ENCODE measurements at regions not wholly inside any gene's neighbourhood (a gene's known extent, or its start where the extent isn't known, plus 50 kb on each side); places are given as distances from the start of the nearest gene placed in this dataset.

- TF ChIP-seq, protein P1, sequence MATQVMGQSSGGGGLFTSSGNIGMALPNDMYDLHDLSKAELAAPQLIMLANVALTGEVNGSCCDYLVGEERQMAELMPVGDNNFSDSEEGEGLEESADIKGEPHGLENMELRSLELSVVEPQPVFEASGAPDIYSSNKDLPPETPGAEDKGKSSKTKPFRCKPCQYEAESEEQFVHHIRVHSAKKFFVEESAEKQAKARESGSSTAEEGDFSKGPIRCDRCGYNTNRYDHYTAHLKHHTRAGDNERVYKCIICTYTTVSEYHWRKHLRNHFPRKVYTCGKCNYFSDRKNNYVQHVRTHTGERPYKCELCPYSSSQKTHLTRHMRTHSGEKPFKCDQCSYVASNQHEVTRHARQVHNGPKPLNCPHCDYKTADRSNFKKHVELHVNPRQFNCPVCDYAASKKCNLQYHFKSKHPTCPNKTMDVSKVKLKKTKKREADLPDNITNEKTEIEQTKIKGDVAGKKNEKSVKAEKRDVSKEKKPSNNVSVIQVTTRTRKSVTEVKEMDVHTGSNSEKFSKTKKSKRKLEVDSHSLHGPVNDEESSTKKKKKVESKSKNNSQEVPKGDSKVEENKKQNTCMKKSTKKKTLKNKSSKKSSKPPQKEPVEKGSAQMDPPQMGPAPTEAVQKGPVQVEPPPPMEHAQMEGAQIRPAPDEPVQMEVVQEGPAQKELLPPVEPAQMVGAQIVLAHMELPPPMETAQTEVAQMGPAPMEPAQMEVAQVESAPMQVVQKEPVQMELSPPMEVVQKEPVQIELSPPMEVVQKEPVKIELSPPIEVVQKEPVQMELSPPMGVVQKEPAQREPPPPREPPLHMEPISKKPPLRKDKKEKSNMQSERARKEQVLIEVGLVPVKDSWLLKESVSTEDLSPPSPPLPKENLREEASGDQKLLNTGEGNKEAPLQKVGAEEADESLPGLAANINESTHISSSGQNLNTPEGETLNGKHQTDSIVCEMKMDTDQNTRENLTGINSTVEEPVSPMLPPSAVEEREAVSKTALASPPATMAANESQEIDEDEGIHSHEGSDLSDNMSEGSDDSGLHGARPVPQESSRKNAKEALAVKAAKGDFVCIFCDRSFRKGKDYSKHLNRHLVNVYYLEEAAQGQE (IDR thresholded peaks at IDR 0.05; ENCODE audit: borderline replicate concordance in 1 of 2, low read depth in 1 of 2, low read length in 2 of 2): no peak
Observed at GRCh38 chr6:11471261-11471660, 66.3 kb upstream of the TMEM170B start (continued).

- no peak for FAIRE-seq
- Histone ChIP-seq H3K9ac (ENCODE audit: insufficient read depth, low read depth, low read length) (no peak overlapping the region), H3K9me3 (ENCODE audit: low read length) (no peaks in the 10 kb centered on the region), H3K36me3 (replicated peaks in 1 of 2; ENCODE audit: control insufficient read depth in 1 of 2, insufficient read depth in 2 of 2, low read length in 2 of 2) (no peaks in the 10 kb centered on the region), H3K79me2 (ENCODE audit: insufficient read depth, low read length) (no peaks in the 10 kb centered on the region), H3K27me3 (ENCODE audit: control insufficient read depth in 1 of 2, insufficient read depth in 2 of 2, low read length in 2 of 2) (no peaks in the 10 kb centered on the region), H3K27ac (ENCODE audit: extremely low read length, insufficient read depth, low read length) (no peak overlapping the region), H3K4me3 (replicated peaks in 1 of 3; ENCODE audit: insufficient read depth in 1 of 3, low read depth in 2 of 3, low read length in 3 of 3) (no peak overlapping the region), H3K4me1 (ENCODE audit: insufficient read depth, low read length) (peaks cover 22% of the 10 kb centered on the region; the same call in 1 of the 2 replicates), H3K4me2 (ENCODE audit: low read depth, low read length) (no peak overlapping the region), H4K20me1 (ENCODE audit: insufficient read depth, low read length) (no peaks in the 10 kb centered on the region), H2AFZ (ENCODE audit: low read length) (no peak overlapping the region)
- intact Hi-C loops (cut with micrococcal nuclease; ENCODE audit: unreplicated experiment) (no loop called here), in situ Hi-C loops (cut with HindIII; ENCODE audit: extremely low pct_ligation_motif_present, low pct_unique_long_range_greater_than_20kb) (no loop called here)
- DNase-seq (ENCODE audit: low spot score): no peak
- ChIA-PET CTCF (ENCODE audit: low intra/inter-chr PET ratio, low total read pairs) (no interaction called here), POLR2A (no interaction called here)
- no TSS peak for BruUV-seq (replicated peaks)
- 100% methylated on average over 1 of the region's 1 CpG for WGBS (ENCODE audit: low lambda C conversion rate)
- no peak for ATAC-seq
- no peak for TF ChIP-seq ZNF530 (CRISPR knock-in tag; IDR thresholded peaks at IDR 0.05; ENCODE audit: low read depth)
- TF ChIP-seq ZSCAN22 (CRISPR knock-in tag; IDR thresholded peaks at IDR 0.05): no peak
- no peak for TF ChIP-seq ZNF558 (CRISPR knock-in tag; IDR thresholded peaks at IDR 0.05; ENCODE audit: borderline replicate concordance)
- TF ChIP-seq GTF2F1 (IDR thresholded peaks at IDR 0.05; ENCODE audit: low read length): no peak
- TF ChIP-seq ZBTB33 (CRISPR knock-in tag; IDR thresholded peaks at IDR 0.05): no peak
- no peak for TF ChIP-seq SIN3B (IDR thresholded peaks at IDR 0.05; ENCODE audit: low read length)
- TF ChIP-seq POLR2A (IDR thresholded peaks at IDR 0.05; ENCODE audit: insufficient read depth in 1 of 2, low read depth in 2 of 2, low read length in 2 of 2): no peak
- TF ChIP-seq, protein P2, sequence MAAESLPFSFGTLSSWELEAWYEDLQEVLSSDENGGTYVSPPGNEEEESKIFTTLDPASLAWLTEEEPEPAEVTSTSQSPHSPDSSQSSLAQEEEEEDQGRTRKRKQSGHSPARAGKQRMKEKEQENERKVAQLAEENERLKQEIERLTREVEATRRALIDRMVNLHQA (CRISPR knock-in tag; IDR thresholded peaks at IDR 0.05): no peak
- no peak for TF ChIP-seq HNRNPUL1 (IDR thresholded peaks at IDR 0.05; ENCODE audit: low read depth, low read length)
- TF ChIP-seq EED (CRISPR knock-in tag; IDR thresholded peaks at IDR 0.05): no peak
- no peak for TF ChIP-seq FOXP1 (IDR thresholded peaks at IDR 0.05)
- no peak for TF ChIP-seq FOXP1 (CRISPR knock-in tag; IDR thresholded peaks at IDR 0.05)
- no peak for TF ChIP-seq ZFP36L1 (CRISPR knock-in tag; IDR thresholded peaks at IDR 0.05)
- TF ChIP-seq, protein P3, sequence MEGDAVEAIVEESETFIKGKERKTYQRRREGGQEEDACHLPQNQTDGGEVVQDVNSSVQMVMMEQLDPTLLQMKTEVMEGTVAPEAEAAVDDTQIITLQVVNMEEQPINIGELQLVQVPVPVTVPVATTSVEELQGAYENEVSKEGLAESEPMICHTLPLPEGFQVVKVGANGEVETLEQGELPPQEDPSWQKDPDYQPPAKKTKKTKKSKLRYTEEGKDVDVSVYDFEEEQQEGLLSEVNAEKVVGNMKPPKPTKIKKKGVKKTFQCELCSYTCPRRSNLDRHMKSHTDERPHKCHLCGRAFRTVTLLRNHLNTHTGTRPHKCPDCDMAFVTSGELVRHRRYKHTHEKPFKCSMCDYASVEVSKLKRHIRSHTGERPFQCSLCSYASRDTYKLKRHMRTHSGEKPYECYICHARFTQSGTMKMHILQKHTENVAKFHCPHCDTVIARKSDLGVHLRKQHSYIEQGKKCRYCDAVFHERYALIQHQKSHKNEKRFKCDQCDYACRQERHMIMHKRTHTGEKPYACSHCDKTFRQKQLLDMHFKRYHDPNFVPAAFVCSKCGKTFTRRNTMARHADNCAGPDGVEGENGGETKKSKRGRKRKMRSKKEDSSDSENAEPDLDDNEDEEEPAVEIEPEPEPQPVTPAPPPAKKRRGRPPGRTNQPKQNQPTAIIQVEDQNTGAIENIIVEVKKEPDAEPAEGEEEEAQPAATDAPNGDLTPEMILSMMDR (CRISPR knock-in tag; IDR thresholded peaks at IDR 0.05): no peak
- no peak for TF ChIP-seq NAIF1 (CRISPR knock-in tag; IDR thresholded peaks at IDR 0.05; ENCODE audit: borderline replicate concordance)
- TF ChIP-seq CEBPG (CRISPR knock-in tag; IDR thresholded peaks at IDR 0.05): no peak
- TF ChIP-seq NFYC (CRISPR knock-in tag; IDR thresholded peaks at IDR 0.05): no peak
Observed at GRCh38 chr6:11469684-11470083, 67.9 kb upstream of the TMEM170B start.

Measured in HepG2 (cell line).